ENCODE measurements at regions not wholly inside any gene's neighbourhood (a gene's known extent, or its start where the extent isn't known, plus 50 kb on each side); places are given as distances from the start of the nearest gene placed in this dataset.
"Not testable (repeated sequence)": the region's sequence is repeated elsewhere in the genome, so short reads cannot be mapped to it uniquely, and the experiment has no call there.

GRCh38 chr5:116718317-116718716 lies 143.7 kb upstream of the SEMA6A start:
- TF ChIP-seq EZH2phosphoT487 (IDR thresholded peaks at IDR 0.05) (no peak), EZH2 (IDR thresholded peaks at IDR 0.05) (no peak), CTCF (IDR thresholded peaks at IDR 0.05) (no peak)
- no peaks in the 10 kb centered on the region for H3K79me2 ChIP-seq (ENCODE audit: low read depth)
- H3F3A ChIP-seq (ENCODE audit: low read depth) = no peaks in the 10 kb centered on the region
- H3K36me3 ChIP-seq = no peaks in the 10 kb centered on the region
- Mint-ChIP-seq H3K4me3 (no peak overlapping the region), H3K9me3 (peaks cover 9% of the 10 kb centered on the region), H3K27me3 (ENCODE audit: insufficient read depth, low read depth) (no peaks in the 10 kb centered on the region), H3K36me3 (peaks cover 3% of the 10 kb centered on the region), H3K4me1 (peaks cover 2% of the 10 kb centered on the region), H3K27ac (no peak overlapping the region)
- no peak overlapping the region for H3K27ac ChIP-seq
- H3K9me3 ChIP-seq (ENCODE audit: low read depth) = no peaks in the 10 kb centered on the region
- H3K4me2 ChIP-seq = no peak overlapping the region
- DNase-seq (ENCODE audit: low spot score) = no peak
- no peaks in the 10 kb centered on the region for H3K27me3 ChIP-seq
- no peaks in the 10 kb centered on the region for H4K20me1 ChIP-seq (ENCODE audit: low read depth)
- H3K9ac ChIP-seq = no peak overlapping the region
- H3K4me1 ChIP-seq = no peaks in the 10 kb centered on the region
- H3K4me3 ChIP-seq = no peak overlapping the region
- H2AFZ ChIP-seq (replicated peaks) = no peak overlapping the region

- Mint-ChIP-seq H3K36me3 (no peaks in the 10 kb centered on the region), H3K9me3 (peaks cover 10% of the 10 kb centered on the region), H3K4me1 (peaks cover 6% of the 10 kb centered on the region), H3K27ac (no peak overlapping the region), H3K4me3 (no peak overlapping the region), H3K27me3 (ENCODE audit: insufficient read depth, low read depth) (peaks cover 4% of the 10 kb centered on the region)
- DNase-seq (ENCODE audit: low spot score) = no peak
- Histone ChIP-seq H2AFZ (replicated peaks) (no peak overlapping the region), H3K27ac (no peak overlapping the region), H4K20me1 (ENCODE audit: low read depth) (no peaks in the 10 kb centered on the region), H3K9ac (no peak overlapping the region), H3K79me2 (ENCODE audit: low read depth) (no peaks in the 10 kb centered on the region), H3K4me2 (no peak overlapping the region), H3K4me3 (no peak overlapping the region), H3F3A (ENCODE audit: low read depth) (no peaks in the 10 kb centered on the region), H3K27me3 (no peaks in the 10 kb centered on the region), H3K4me1 (no peaks in the 10 kb centered on the region), H3K9me3 (ENCODE audit: low read depth) (no peaks in the 10 kb centered on the region), H3K36me3 (no peaks in the 10 kb centered on the region)
- no peak for TF ChIP-seq EZH2 (IDR thresholded peaks at IDR 0.05)
- TF ChIP-seq EZH2phosphoT487 (IDR thresholded peaks at IDR 0.05) = no peak
- TF ChIP-seq CTCF (IDR thresholded peaks at IDR 0.05) = no peak
Observed at GRCh38 chr5:116709082-116709481, 134.5 kb upstream of the SEMA6A start.

GRCh38 chr5:116705121-116705519 lies 130.5 kb upstream of the SEMA6A start:
- not testable (repeated sequence) for H3K9me3 ChIP-seq (ENCODE audit: low read depth); DNase-seq (ENCODE audit: low spot score); H3K9ac ChIP-seq; H3K27me3 Mint-ChIP-seq (ENCODE audit: insufficient read depth, low read depth); H3K4me1 ChIP-seq; H3K4me2 ChIP-seq; H3K27ac ChIP-seq; H3K4me3 Mint-ChIP-seq; H3K4me1 Mint-ChIP-seq; H3K36me3 Mint-ChIP-seq; H2AFZ ChIP-seq (replicated peaks); H3K9me3 Mint-ChIP-seq; H3K79me2 ChIP-seq (ENCODE audit: low read depth); H3K36me3 ChIP-seq; H3K27me3 ChIP-seq; H4K20me1 ChIP-seq (ENCODE audit: low read depth); H3F3A ChIP-seq (ENCODE audit: low read depth); H3K4me3 ChIP-seq
- H3K27ac Mint-ChIP-seq = peak overlapping the region; percentile 26

- H3K36me3 Mint-ChIP-seq = no peaks in the 10 kb centered on the region
- Histone ChIP-seq H3K4me2 (no peak overlapping the region), H3K4me3 (no peak overlapping the region), H3K36me3 (no peaks in the 10 kb centered on the region), H4K20me1 (ENCODE audit: low read depth) (no peaks in the 10 kb centered on the region), H3F3A (ENCODE audit: low read depth) (no peaks in the 10 kb centered on the region), H3K4me1 (no peaks in the 10 kb centered on the region), H3K79me2 (ENCODE audit: low read depth) (no peaks in the 10 kb centered on the region), H3K27me3 (no peaks in the 10 kb centered on the region), H2AFZ (replicated peaks) (no peak overlapping the region), H3K9ac (no peak overlapping the region), H3K9me3 (ENCODE audit: low read depth) (no peaks in the 10 kb centered on the region), H3K27ac (no peak overlapping the region)
- peaks cover 4% of the 10 kb centered on the region for H3K27me3 Mint-ChIP-seq (ENCODE audit: insufficient read depth, low read depth)
- H3K27ac Mint-ChIP-seq = no peak overlapping the region
- no peak for DNase-seq (ENCODE audit: low spot score)
- peaks cover 6% of the 10 kb centered on the region for H3K4me1 Mint-ChIP-seq
- no peak overlapping the region for H3K4me3 Mint-ChIP-seq
- TF ChIP-seq CTCF (IDR thresholded peaks at IDR 0.05) = no peak
- no peak for TF ChIP-seq EZH2 (IDR thresholded peaks at IDR 0.05)
- no peak for TF ChIP-seq EZH2phosphoT487 (IDR thresholded peaks at IDR 0.05)
- H3K9me3 Mint-ChIP-seq = peaks cover 4% of the 10 kb centered on the region
Observed at GRCh38 chr5:116703941-116704340, 129.3 kb upstream of the SEMA6A start.

Measured in neural progenitor cell (in vitro differentiated cells).